ENCODE measurements at regions not wholly inside any gene's neighbourhood (a gene's known extent, or its start where the extent isn't known, plus 50 kb on each side); places are given as distances from the start of the nearest gene placed in this dataset.

GRCh38 chr2:111662771-111663470, 221.1 kb downstream of the ANAPC1 start:
- no peak for DNase-seq (ENCODE audit: low read depth)
- TF ChIP-seq CTCF (IDR thresholded peaks at IDR 0.05; ENCODE audit: control insufficient read depth, insufficient read depth, low read depth, low read length, missing control alignments) = no peak
- no peak overlapping the region for H3K4me3 ChIP-seq (ENCODE audit: control insufficient read depth, low read depth, low read length)

GRCh38 chr2:111663471-111664274, 220.3 kb downstream of the ANAPC1 start:
- TF ChIP-seq CTCF (IDR thresholded peaks at IDR 0.05; ENCODE audit: control insufficient read depth, insufficient read depth, low read depth, low read length, missing control alignments) = peak; percentile 7
- no peak for DNase-seq (ENCODE audit: low read depth)
- H3K4me3 ChIP-seq (ENCODE audit: control insufficient read depth, low read depth, low read length) = no peak overlapping the region

- H3K4me3 ChIP-seq (ENCODE audit: control insufficient read depth, low read depth, low read length) = no peak overlapping the region
- TF ChIP-seq CTCF (IDR thresholded peaks at IDR 0.05; ENCODE audit: control insufficient read depth, insufficient read depth, low read depth, low read length, missing control alignments) = no peak
- no peak for DNase-seq (ENCODE audit: low read depth)
These were observed 219.6 kb downstream of the ANAPC1 start for GRCh38 chr2:111664275-111664850.

GRCh38 chr2:111665011-111665410, 219.0 kb downstream of the ANAPC1 start:
- DNase-seq (ENCODE audit: low read depth) = no peak
- no peak for TF ChIP-seq CTCF (IDR thresholded peaks at IDR 0.05; ENCODE audit: control insufficient read depth, insufficient read depth, low read depth, low read length, missing control alignments)
- no peak overlapping the region for H3K4me3 ChIP-seq (ENCODE audit: control insufficient read depth, low read depth, low read length)

- H3K4me3 ChIP-seq (ENCODE audit: control insufficient read depth, low read depth, low read length) = no peak overlapping the region
- TF ChIP-seq CTCF (IDR thresholded peaks at IDR 0.05; ENCODE audit: control insufficient read depth, insufficient read depth, low read depth, low read length, missing control alignments) = no peak
- DNase-seq (ENCODE audit: low read depth) = no peak
These were observed 218.4 kb downstream of the ANAPC1 start for GRCh38 chr2:111665551-111666116.

GRCh38 chr2:111666160-111666559, 217.8 kb downstream of the ANAPC1 start:
- no peak for TF ChIP-seq CTCF (IDR thresholded peaks at IDR 0.05; ENCODE audit: control insufficient read depth, insufficient read depth, low read depth, low read length, missing control alignments)
- no peak overlapping the region for H3K4me3 ChIP-seq (ENCODE audit: control insufficient read depth, low read depth, low read length)

More at GRCh38 chr2:111666160-111666559, 217.8 kb downstream of the ANAPC1 start:
- DNase-seq (ENCODE audit: low read depth) = no peak

Data from AG09309 (cell line).